NCI-H146 (cell line): ENCODE measurements at regions not wholly inside any gene's neighbourhood (a gene's known extent, or its start where the extent isn't known, plus 50 kb on each side); places are given as distances from the start of the nearest gene placed in this dataset.
A peak's percentile ranks its signal among the peaks of the same experiment; 100 is the strongest.
"Not testable (repeated sequence)": the region's sequence is repeated elsewhere in the genome, so short reads cannot be mapped to it uniquely, and the experiment has no call there.

Source experiments
- DNase-seq: peaks from one replicate; lab custom pipeline; 2025; lab: John Stamatoyannopoulos, UW

DNA sequence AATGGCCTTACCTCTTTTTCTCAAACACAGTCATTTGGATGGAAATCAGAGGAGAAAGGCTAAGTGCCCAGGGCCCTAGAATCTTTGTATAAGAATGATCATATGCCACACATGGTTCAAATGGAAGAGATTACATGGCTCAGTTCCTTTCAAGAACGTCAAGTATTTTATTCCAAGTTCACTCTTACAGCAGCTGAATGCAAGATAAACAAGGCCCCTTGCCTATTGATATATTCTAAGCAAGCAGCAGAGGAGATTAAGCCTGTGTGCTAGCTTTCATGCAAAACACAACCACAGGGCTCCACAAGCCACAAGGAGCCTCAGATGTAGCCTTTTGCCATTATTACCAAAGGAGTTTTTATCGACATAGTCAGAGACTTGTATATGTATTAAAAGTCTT lies 55.3 kb upstream of the SLCO6A1 start:
- DNase-seq: no peak

- peak; percentile 10 for DNase-seq
These were observed 55.9 kb upstream of the SLCO6A1 start for GRCh38 chr5:102554728-102555127.

DNA sequence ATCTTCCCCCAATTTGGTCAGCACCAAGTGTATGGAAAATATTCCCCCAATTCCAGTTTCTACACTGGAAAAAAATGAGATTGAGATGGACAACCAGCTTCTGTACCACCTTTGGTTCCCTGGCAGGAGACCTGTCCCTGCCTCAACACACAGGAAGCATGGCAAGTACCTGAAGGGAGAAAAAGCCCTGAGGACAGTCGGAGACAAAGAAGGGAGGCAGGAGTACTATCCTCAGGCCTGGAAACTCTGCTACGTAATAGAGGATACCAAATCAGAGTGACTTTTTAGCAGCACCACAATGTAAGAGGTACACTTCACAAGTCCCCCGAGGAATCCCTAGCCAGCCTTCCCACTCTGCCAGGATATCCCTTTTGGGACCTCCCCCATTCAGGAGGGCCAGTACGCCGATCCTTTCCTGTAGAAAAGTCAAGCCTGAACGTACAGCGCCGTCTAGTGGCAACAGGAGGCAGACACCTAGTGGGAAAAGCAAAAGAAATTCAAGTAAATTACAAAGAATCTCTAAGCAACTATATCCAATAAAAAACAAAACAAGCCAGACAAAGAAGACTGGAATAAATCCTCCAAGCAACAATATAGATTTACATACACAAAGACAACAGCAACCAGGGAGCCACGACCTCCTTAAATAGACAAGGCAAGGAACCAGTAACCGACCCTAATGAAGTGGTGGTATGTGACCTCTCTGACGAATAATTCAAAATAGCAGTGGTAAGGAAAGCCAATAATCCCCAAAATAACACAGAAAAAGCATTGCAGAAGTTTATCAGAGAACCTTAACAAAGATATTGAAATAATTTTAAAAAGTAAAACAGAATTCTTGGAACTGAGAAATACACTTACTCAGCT lies 63.3 kb upstream of the SLCO6A1 start:
- DNase-seq: no peak

DNA sequence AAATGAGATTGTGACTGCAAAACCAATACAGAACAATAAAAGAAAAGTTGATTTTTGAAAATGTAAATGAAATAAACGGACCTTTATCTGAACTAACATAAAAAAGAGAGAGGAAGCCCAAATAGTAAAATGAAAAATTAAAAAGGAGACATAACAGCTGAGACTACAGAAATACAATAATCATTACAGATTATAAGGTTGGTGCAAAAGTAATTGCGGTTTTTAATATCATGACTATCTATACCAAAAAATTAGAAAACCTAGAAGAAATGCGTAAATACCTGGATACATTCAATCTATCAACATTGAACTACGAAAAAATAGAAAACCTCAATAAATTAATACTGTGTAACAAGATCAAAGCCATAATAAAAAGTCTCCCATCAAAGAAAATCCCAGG lies 71.9 kb upstream of the SLCO6A1 start:
- DNase-seq: no peak

DNA sequence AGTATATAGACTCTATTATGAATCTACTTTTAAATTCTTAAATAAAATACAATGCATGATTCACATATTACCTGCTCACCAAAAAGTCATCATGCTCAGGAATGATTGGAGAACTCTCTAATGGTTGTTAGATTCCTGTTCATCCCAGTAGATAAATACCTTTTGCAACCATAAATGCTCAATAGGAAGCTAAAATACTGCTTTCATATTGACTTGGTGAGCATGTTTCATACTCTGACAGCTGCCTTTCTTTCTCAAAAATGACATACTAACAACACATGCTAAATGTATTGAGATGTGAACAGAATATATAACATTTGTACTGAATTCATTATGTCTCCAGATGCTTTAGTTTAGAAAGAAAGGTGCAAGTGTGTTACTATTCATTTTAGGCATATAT lies 79.6 kb upstream of the SLCO6A1 start:
- no peak for DNase-seq

GRCh38 chr5:102579379-102579778 lies 80.6 kb upstream of the SLCO6A1 start:
- DNase-seq: no peak

DNA sequence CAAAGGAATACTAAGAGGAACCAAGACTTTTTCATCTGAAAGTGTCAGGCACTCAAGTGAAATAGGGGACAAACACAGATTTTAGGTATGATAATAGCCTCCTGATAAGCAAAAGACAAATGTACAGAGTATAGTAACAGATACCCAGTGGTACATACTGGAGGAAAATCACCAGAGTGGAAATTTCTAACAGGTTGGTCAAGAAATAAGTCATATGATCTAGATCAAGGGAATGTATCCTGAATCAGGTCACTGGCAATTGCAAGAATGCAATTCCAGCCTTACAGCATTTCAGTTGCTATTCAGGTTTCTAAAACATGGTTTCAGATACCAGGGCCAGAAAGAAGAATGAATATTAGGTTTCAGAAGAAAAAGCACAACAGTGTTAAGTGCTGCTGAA lies 82.2 kb upstream of the SLCO6A1 start:
- DNase-seq: no peak

DNA sequence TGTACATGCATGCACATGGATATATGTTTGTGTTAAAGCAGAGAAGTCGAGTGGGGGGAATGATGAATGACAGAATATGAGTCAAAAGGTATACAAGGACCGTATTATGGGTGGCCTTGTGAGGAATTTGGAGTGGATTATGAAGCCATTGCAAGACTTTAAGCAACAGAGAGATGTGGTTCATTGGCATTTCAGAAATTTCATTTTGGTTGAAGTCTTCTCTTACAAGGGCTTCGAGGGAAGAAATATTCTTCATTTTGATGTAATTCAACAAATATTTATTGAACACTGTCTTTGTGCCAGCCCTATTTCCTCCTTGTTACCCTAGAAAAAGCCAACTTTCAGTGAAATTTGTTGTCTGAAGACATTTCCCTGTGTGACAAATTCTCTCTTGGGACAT lies 83.9 kb upstream of the SLCO6A1 start:
- DNase-seq: no peak

DNA sequence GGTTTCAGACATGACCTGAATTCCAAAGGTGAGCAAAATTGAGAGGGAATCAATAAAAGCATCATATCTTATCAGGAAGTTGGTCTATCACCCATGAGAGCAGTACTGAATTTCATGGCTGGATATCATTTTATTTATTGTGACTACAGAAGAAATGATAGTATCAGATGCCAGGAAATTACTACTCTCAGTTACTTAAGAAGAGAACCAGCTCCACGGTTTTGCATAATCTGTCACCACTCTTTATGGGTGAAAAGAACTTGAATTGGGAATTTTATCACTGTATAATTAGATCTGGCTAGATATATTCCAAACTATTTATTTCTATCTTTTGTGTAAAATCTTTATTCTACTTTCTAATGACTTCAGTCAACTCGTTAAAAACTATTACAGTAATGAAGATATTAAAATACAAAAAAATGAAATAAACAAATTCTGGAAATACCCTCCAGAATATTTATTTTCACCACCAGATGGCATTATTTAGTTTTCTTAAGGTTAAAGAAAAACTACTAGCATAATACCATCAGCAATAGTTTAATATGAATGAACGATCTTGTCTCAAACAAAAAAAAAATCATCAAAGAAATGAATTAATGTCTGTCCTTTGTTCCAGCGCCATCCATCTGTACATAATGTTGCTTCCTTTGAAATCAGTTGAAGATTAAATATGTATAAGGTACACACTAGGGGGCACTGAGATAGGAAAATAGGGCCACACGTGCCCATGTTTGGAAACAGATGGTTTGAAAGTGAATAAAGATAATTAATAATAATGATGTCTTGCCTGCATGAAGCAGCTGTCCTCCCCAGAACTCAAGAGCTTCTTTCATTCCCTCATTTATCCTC lies 84.7 kb upstream of the SLCO6A1 start:
- peak; percentile 81 for DNase-seq

DNA sequence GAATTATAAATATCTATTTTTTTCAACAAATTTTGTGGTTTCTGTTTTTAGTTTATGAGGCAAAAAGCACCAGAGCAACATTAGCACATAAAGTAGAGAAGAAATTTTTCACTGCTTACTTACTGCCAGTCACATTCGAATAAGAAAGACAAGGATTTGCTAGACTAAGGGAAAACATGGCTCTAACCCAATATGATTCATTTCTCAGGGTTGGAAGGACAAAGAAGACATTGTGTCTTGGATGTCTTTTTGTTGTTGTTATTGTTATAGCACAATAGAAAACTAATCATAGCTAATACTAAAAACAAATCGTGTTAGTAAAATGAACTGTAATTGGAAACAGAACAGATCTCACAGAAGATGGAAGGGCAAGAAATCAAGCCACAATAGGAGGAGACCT lies 90.9 kb upstream of the SLCO6A1 start:
- DNase-seq: no peak

DNA sequence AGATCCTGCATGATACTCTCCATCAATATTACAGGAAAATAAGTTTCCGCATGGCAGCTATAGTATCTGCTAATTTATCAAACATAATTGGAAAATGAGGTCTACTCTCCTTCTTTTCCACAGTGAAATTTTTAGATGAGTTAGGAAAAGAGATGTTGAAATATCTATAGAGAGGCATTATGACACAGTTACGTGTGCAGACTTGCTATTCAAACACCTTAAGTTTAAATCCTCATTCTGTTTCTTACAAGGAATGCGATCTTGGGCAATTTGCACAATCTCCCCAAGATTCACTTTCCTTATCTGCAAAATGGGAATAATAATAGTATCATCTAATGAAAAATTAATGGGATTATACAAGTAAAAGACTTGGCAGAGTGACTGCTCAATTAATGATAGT lies 91.7 kb upstream of the SLCO6A1 start:
- no peak for DNase-seq

GRCh38 chr5:102591650-102592049 lies 92.8 kb upstream of the SLCO6A1 start:
- DNase-seq: no peak

GRCh38 chr5:102592586-102592985 lies 93.8 kb upstream of the SLCO6A1 start:
- DNase-seq: not testable (repeated sequence)

DNA sequence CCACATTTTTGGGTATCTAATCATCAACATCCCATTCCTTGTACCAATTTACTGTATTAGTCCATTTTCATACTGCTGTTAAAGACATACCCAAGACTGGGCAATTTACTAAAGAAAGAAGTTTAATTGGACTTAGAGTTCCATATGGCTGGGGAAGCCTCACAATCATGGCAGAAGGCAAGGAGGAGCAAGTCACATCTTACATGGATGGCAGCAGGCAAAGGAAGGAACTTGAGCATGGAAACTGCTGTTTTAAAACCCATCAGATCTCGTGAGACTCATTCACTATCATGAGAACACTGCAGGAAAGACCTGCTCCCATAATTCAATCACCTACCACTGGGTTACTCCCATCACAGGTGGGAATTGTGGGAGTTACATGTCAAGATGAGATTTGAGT lies 95.4 kb upstream of the SLCO6A1 start:
- DNase-seq: no peak

GRCh38 chr5:102595332-102595731 lies 96.5 kb upstream of the SLCO6A1 start:
- DNase-seq: no peak

DNA sequence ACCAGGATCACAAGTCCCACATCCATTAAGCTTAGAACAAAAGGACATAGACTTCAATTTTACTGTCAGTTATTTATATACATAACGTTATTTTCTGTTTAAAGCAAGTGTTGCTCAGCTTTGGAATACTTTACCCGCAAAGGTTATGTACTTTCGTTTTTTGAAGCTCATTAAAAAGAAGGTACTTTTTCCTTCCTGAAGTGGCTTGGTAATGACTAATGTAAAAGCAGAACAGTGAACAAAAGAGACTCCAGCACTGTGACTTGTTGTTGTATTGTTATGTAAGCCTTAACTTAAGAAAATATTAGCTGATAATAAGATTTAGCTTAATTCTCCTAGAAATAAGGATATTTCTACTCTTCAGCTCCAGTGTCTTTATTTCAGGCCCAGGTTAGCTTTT lies 97.3 kb upstream of the SLCO6A1 start:
- no peak for DNase-seq

- no peak for DNase-seq
These were observed 98.2 kb upstream of the SLCO6A1 start for GRCh38 chr5:102596951-102597350.

GRCh38 chr5:102599289-102599688 lies 100.5 kb upstream of the SLCO6A1 start:
- DNase-seq: no peak

DNA sequence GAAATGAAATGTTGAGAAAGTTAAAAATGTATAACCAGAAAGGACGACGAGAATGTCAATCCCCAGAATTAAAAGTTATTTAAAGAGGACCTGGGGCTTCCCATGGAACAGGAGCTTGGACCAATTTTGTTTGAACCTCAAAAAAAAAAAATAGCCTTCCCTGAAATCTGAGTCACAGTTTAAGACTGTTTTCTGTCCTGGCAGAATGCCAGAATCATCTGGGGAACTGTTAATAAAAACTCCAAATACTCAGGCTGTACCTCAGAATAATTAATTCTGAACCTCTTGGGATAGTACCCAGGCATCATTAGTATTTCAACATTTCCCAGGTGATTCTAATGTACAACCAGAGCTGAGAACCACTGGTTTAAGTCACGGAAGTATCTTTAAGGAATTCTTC lies 102.2 kb upstream of the SLCO6A1 start:
- DNase-seq: no peak

- DNase-seq: no peak
These were observed 104.9 kb upstream of the SLCO6A1 start for GRCh38 chr5:102603670-102604069.

DNA sequence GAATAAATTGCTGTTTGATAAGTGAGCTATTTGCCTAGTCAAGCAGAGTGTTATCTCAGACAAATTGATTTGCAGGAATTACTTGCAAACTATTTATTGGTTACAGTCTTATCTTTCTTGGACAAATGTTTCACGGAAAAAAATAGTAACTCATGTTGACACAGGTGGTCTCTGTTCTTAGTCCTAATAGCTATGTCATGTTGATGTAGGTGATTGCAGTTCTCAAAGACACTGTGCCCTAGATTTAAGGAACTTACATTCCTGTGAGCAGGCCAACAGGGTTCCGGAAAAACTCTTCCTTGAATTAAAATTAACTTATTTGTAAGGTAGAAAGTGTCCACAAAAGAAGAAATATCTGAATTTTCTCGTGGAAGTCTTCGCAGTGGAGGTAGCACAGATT lies 109.6 kb upstream of the SLCO6A1 start:
- no peak for DNase-seq

DNA sequence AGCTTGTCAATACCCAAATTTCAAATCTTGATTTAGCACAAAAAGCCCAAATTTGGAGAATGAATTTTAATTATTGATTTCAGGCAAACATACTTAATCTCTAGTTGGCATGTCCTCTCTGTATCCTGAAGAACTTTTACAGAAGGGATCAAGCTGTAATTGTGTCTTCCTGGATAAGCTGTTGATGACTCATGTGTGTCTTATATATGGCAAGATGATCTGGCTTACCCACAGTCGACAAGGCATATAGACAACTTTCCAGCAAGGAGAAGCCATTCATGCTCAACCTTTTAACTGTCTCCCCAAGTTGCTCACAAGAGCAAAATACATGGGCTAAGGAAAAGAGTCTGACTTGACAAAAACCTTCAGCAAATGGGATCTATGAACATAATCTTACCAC lies 112.5 kb upstream of the SLCO6A1 start:
- DNase-seq: no peak

DNA sequence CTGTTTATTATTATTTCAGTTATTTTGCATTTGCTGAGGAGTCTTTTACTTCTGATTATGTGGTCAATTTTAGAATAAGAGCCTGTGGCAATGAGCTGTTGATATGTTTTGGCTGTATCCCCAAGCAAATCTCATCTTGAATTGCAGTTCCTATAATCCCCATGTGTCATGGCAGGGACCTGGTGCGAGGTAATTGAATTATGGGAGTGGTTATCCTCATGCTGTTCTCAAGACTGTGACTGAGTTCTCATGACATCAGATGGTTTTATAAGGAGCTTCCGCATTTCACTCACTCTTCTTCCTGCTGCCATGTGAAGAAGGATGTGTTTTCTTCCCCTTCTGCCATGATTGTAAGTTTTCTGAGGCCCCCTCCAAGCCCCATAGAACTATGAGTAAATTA lies 114.9 kb upstream of the SLCO6A1 start:
- DNase-seq: no peak
